Keratinocyte (primary cell): ENCODE measurements at regions not wholly inside any gene's neighbourhood (a gene's known extent, or its start where the extent isn't known, plus 50 kb on each side); places are given as distances from the start of the nearest gene placed in this dataset.

Source experiments
- CTCF ChIP-seq, 3 experiments: IDR thresholded peaks in 1 of 3; conservative IDR thresholded peaks in 1 of 3; optimal IDR thresholded peaks in 1 of 3; 2 replicates in 2 of 3; 3 replicates in 1 of 3; pipeline versions ENCODE3 to v1.5.1; 2011; ENCODE audit warnings: low read length in 3 of 3, mild to moderate bottlenecking in 3 of 3, moderate library complexity in 2 of 3, control low read depth in 1 of 3, inconsistent platforms in 1 of 3; ENCODE audit not compliant: insufficient read depth in 2 of 3; ENCODE audit errors: extremely low read depth in 1 of 3
- EZH2 ChIP-seq: IDR thresholded peaks from one replicate; pipeline ENCODE4 v1.6.1; 2012; ENCODE audit warnings: inconsistent platforms, mild to moderate bottlenecking, low read length, moderate library complexity

- TF ChIP-seq CTCF (optimal IDR thresholded peaks at IDR 0.05 in 1 of 3, IDR thresholded peaks at IDR 0.05 in 1 of 3, conservative IDR thresholded peaks at IDR 0.05 in 1 of 3; ENCODE audit: extremely low read depth in 1 of 3, insufficient read depth in 2 of 3, low read length in 3 of 3), result no peak
- TF ChIP-seq EZH2, result no peak
These were observed 1508.3 kb upstream of the PRR20A start for GRCh38 chr13:55632402-55632801.
